ENCODE measurements at regions not wholly inside any gene's neighbourhood (a gene's known extent, or its start where the extent isn't known, plus 50 kb on each side); places are given as distances from the start of the nearest gene placed in this dataset.

DNA sequence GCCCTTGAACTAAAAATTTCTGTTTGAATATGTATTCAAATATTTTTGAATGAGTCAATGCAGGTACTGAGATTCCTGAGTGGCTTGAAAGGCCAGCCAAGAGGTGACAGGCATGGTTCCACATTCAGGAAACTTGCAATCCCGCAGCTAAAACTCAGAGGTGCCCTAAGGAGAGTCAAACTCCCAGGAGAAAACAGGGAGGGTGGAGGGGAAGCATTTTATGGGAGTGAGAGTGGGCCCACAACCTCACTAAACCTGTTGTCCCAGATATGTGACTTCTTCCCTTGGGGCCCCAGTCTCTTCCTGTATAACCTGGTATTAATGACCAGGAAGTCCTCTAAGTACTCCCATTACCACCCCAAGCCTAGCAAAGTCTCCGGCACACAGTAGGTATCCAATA lies 189.6 kb downstream of the PLPP3 start:
- H4K5ac ChIP-seq (ENCODE audit: insufficient read length, low read depth, low read length) = no peak overlapping the region
- no peaks in the 10 kb centered on the region for H3K79me2 ChIP-seq (ENCODE audit: insufficient read depth, low read length)
- no peak overlapping the region for H3K27ac Mint-ChIP-seq
- H3K27me3 ChIP-seq (ENCODE audit: insufficient read depth, low read length) = no peaks in the 10 kb centered on the region
- no peak overlapping the region for H2BK20ac ChIP-seq (ENCODE audit: low read depth, low read length, poor library complexity, severe bottlenecking)
- no peak overlapping the region for H3K4ac ChIP-seq (ENCODE audit: low read depth, low read length)
- H3K4me2 ChIP-seq (ENCODE audit: insufficient read depth, insufficient read length, low read length) = no peak overlapping the region
- no peak overlapping the region for H2BK15ac ChIP-seq (ENCODE audit: low read depth, low read length)
- DNase-seq = no peak
- no peak overlapping the region for H4K8ac ChIP-seq (replicated peaks; ENCODE audit: insufficient read length, low read depth, low read length)
- H3K9me3 Mint-ChIP-seq = peaks cover 0 to 5% of the 10 kb centered on the region in 2 experiments; a peak in 1 of 5 replicates
- no peaks in the 10 kb centered on the region for H3K36me3 Mint-ChIP-seq (ENCODE audit: insufficient read depth in 1 of 3, low read depth in 3 of 3)
- H3K27me3 Mint-ChIP-seq (ENCODE audit: low read depth) = no peaks in the 10 kb centered on the region
- no peak overlapping the region for H3K23ac ChIP-seq (ENCODE audit: insufficient read length, low read depth, low read length)
- no peak for TF ChIP-seq CTCF (conservative IDR thresholded peaks at IDR 0.05)
- no peak overlapping the region for H3K14ac ChIP-seq (ENCODE audit: insufficient read depth, low read length)
- H4K20me1 ChIP-seq (ENCODE audit: control insufficient read depth, insufficient read depth, insufficient read length) = no peaks in the 10 kb centered on the region
- WGBS (ENCODE audit: extremely low coverage, insufficient read length, low lambda C conversion rate) = no CpG with 5 or more reads among the region's 2 CpGs
- no peak overlapping the region for H3K56ac ChIP-seq (ENCODE audit: insufficient read length, low read depth, low read length)
- H2AFZ ChIP-seq (ENCODE audit: low read length) = no peak overlapping the region
- H3K4me3 Mint-ChIP-seq = no peak overlapping the region
- no peak overlapping the region for H2BK120ac ChIP-seq (ENCODE audit: low read depth, low read length, poor library complexity, severe bottlenecking)
- H2BK5ac ChIP-seq (ENCODE audit: insufficient read length, low read length) = no peak overlapping the region
- no peak overlapping the region for H3K18ac ChIP-seq (ENCODE audit: insufficient read length, low read depth, low read length)
- H2BK12ac ChIP-seq (ENCODE audit: insufficient read length, low read depth, low read length) = no peak overlapping the region
- peaks cover 28 to 33% of the 10 kb centered on the region in 2 experiments for H3K4me1 Mint-ChIP-seq
- H3T11ph ChIP-seq (ENCODE audit: low read length) = no peak overlapping the region
- no peaks in the 10 kb centered on the region for H3K9me3 ChIP-seq (ENCODE audit: control insufficient read depth, low read depth, low read length)
- H3K27ac ChIP-seq (ENCODE audit: insufficient read length, low read depth, low read length) = no peak overlapping the region
- H2AK5ac ChIP-seq (ENCODE audit: insufficient read length, low read length) = no peak overlapping the region
- H3K9ac ChIP-seq (ENCODE audit: extremely low read depth, insufficient read length, low read length) = no peak overlapping the region
- H3K4me1 ChIP-seq (ENCODE audit: insufficient read depth, low read length) = peaks cover 6% of the 10 kb centered on the region; the same call in 1 of the 2 replicates
- no peak overlapping the region for H4K91ac ChIP-seq (ENCODE audit: insufficient read length, low read depth, low read length)
- H3K79me1 ChIP-seq (ENCODE audit: insufficient read depth, low read depth, low read length, poor library complexity, severe bottlenecking) = no peaks in the 10 kb centered on the region
- H3K23me2 ChIP-seq (ENCODE audit: insufficient read length, low read depth, low read length, poor library complexity, severe bottlenecking) = no peaks in the 10 kb centered on the region

All from H9 (cell line).